ENCODE measurements at regions not wholly inside any gene's neighbourhood (a gene's known extent, or its start where the extent isn't known, plus 50 kb on each side); places are given as distances from the start of the nearest gene placed in this dataset.

DNA sequence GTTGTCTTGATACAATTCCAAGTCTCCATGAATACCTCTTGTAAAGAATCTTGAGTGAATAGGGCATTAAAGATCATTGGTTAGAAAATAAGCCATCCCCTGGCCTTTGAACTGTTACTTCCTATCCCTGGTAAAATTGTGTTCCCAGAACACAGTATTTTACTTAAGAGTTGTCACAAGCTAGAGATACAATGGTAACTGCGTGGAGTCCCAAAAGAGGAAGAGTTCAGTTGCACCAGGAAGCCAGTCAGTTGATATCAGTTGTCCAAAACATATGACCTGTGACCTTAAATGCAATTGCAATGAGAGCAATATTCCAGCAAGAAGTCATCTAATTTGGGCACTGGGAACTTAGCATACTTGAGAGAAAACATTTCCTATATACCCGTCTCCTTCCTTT, 117.3 kb downstream of the NEDD1 start:
- no peaks in the 10 kb centered on the region for H3K9me3 ChIP-seq (replicated peaks; ENCODE audit: insufficient read depth, low read length)
- H3K36me3 ChIP-seq (replicated peaks; ENCODE audit: insufficient read depth, low read length), result no peaks in the 10 kb centered on the region
- no peak overlapping the region for H3K4me2 ChIP-seq (ENCODE audit: low read depth, low read length)
- H3K9me2 ChIP-seq (replicated peaks; ENCODE audit: insufficient read depth, low read length), result no peaks in the 10 kb centered on the region
- no peak overlapping the region for H3K4me3 ChIP-seq (ENCODE audit: low read length)
- TF ChIP-seq, protein P1, sequence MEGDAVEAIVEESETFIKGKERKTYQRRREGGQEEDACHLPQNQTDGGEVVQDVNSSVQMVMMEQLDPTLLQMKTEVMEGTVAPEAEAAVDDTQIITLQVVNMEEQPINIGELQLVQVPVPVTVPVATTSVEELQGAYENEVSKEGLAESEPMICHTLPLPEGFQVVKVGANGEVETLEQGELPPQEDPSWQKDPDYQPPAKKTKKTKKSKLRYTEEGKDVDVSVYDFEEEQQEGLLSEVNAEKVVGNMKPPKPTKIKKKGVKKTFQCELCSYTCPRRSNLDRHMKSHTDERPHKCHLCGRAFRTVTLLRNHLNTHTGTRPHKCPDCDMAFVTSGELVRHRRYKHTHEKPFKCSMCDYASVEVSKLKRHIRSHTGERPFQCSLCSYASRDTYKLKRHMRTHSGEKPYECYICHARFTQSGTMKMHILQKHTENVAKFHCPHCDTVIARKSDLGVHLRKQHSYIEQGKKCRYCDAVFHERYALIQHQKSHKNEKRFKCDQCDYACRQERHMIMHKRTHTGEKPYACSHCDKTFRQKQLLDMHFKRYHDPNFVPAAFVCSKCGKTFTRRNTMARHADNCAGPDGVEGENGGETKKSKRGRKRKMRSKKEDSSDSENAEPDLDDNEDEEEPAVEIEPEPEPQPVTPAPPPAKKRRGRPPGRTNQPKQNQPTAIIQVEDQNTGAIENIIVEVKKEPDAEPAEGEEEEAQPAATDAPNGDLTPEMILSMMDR (IDR thresholded peaks at IDR 0.05; ENCODE audit: low read length), result no peak
- TF ChIP-seq EZH2phosphoT487 (IDR thresholded peaks at IDR 0.05; ENCODE audit: low read length) (no peak), EZH2 (optimal IDR thresholded peaks at IDR 0.05; ENCODE audit: low read depth, low read length) (no peak)
- H3K9ac ChIP-seq (ENCODE audit: low read length), result no peak overlapping the region
- H3F3A ChIP-seq (ENCODE audit: insufficient read depth, low read length), result no peaks in the 10 kb centered on the region
- no peaks in the 10 kb centered on the region for H3K4me1 ChIP-seq (ENCODE audit: low read length)
- H3K27me3 ChIP-seq (replicated peaks; ENCODE audit: insufficient read depth, low read length), result no peaks in the 10 kb centered on the region
- DNase-seq, result no peak
- H4K20me1 ChIP-seq (ENCODE audit: insufficient read depth, low read length), result no peaks in the 10 kb centered on the region
- no peak overlapping the region for H2AFZ ChIP-seq (ENCODE audit: low read length)
- H3K79me2 ChIP-seq (ENCODE audit: low read length), result no peaks in the 10 kb centered on the region
- no peak overlapping the region for H3K27ac ChIP-seq (ENCODE audit: low read length)

DNA sequence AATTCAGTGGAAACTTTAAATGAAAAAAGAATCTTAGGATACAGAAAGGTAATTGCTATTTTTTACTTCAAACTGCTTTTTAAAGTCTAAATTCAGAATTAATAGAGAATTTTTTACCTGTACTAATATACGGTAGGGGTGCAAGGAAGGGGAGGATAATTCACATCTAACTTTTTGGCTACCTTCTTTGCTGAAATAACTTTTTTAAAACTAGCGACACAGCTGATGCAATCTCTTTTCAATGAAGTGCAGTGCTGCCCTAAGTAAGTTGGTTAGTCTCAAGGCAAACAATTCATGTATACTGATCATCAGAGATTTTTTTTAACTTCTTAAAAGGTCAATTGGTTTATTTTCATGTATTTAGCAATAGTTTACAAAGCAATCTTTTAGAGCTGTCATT, 119.8 kb downstream of the NEDD1 start:
- no peak for DNase-seq
- TF ChIP-seq, protein P1 (IDR thresholded peaks at IDR 0.05; ENCODE audit: low read length), result no peak
- no peak for TF ChIP-seq EZH2 (optimal IDR thresholded peaks at IDR 0.05; ENCODE audit: low read depth, low read length)
- TF ChIP-seq EZH2phosphoT487 (IDR thresholded peaks at IDR 0.05; ENCODE audit: low read length), result no peak
- Histone ChIP-seq H3K9me2 (replicated peaks; ENCODE audit: insufficient read depth, low read length) (no peaks in the 10 kb centered on the region), H3K9ac (ENCODE audit: low read length) (no peak overlapping the region), H3K79me2 (ENCODE audit: low read length) (no peaks in the 10 kb centered on the region), H3K27me3 (replicated peaks; ENCODE audit: insufficient read depth, low read length) (no peaks in the 10 kb centered on the region), H3K27ac (ENCODE audit: low read length) (no peak overlapping the region), H3K4me1 (ENCODE audit: low read length) (no peaks in the 10 kb centered on the region), H3K4me3 (ENCODE audit: low read length) (no peak overlapping the region), H2AFZ (ENCODE audit: low read length) (no peak overlapping the region), H3K9me3 (replicated peaks; ENCODE audit: insufficient read depth, low read length) (no peaks in the 10 kb centered on the region), H4K20me1 (ENCODE audit: insufficient read depth, low read length) (no peaks in the 10 kb centered on the region), H3K36me3 (replicated peaks; ENCODE audit: insufficient read depth, low read length) (no peaks in the 10 kb centered on the region), H3K4me2 (ENCODE audit: low read depth, low read length) (no peak overlapping the region), H3F3A (ENCODE audit: insufficient read depth, low read length) (no peaks in the 10 kb centered on the region)

DNA sequence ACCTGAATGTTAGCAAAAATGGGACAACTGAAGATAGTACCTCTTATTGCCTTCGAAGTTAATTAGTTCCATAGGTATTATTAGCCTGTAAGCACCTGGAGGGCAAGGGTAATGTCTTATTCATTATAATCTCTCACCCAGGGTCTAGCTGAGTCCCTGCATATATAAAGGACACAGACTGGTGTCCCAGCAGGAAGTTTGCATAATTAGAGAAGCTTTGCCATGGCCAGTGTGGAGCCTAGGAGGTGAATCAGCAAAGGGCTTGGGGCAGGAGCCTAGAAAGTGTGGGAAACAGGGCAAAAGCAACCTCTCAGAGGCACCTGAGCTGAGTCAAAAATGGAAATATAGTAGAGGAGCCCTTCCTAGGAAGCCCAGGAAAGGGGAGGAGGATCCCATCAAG, 120.4 kb downstream of the NEDD1 start:
- Histone ChIP-seq H3K9me3 (replicated peaks; ENCODE audit: insufficient read depth, low read length) (no peaks in the 10 kb centered on the region), H3K79me2 (ENCODE audit: low read length) (no peaks in the 10 kb centered on the region), H3K4me1 (ENCODE audit: low read length) (no peaks in the 10 kb centered on the region), H3K36me3 (replicated peaks; ENCODE audit: insufficient read depth, low read length) (no peaks in the 10 kb centered on the region), H3K4me2 (ENCODE audit: low read depth, low read length) (no peak overlapping the region), H3K4me3 (ENCODE audit: low read length) (no peak overlapping the region), H3K9ac (ENCODE audit: low read length) (no peak overlapping the region), H4K20me1 (ENCODE audit: insufficient read depth, low read length) (no peaks in the 10 kb centered on the region), H2AFZ (ENCODE audit: low read length) (no peak overlapping the region), H3K9me2 (replicated peaks; ENCODE audit: insufficient read depth, low read length) (no peaks in the 10 kb centered on the region), H3F3A (ENCODE audit: insufficient read depth, low read length) (no peaks in the 10 kb centered on the region), H3K27ac (ENCODE audit: low read length) (no peak overlapping the region), H3K27me3 (replicated peaks; ENCODE audit: insufficient read depth, low read length) (no peaks in the 10 kb centered on the region)
- no peak for DNase-seq
- TF ChIP-seq EZH2 (optimal IDR thresholded peaks at IDR 0.05; ENCODE audit: low read depth, low read length), result no peak
- TF ChIP-seq, protein P1 (IDR thresholded peaks at IDR 0.05; ENCODE audit: low read length), result no peak
- TF ChIP-seq EZH2phosphoT487 (IDR thresholded peaks at IDR 0.05; ENCODE audit: low read length), result no peak

Measured in MM.1S (cell line).